ENCODE measurements at regions not wholly inside any gene's neighbourhood (a gene's known extent, or its start where the extent isn't known, plus 50 kb on each side); places are given as distances from the start of the nearest gene placed in this dataset.

DNA sequence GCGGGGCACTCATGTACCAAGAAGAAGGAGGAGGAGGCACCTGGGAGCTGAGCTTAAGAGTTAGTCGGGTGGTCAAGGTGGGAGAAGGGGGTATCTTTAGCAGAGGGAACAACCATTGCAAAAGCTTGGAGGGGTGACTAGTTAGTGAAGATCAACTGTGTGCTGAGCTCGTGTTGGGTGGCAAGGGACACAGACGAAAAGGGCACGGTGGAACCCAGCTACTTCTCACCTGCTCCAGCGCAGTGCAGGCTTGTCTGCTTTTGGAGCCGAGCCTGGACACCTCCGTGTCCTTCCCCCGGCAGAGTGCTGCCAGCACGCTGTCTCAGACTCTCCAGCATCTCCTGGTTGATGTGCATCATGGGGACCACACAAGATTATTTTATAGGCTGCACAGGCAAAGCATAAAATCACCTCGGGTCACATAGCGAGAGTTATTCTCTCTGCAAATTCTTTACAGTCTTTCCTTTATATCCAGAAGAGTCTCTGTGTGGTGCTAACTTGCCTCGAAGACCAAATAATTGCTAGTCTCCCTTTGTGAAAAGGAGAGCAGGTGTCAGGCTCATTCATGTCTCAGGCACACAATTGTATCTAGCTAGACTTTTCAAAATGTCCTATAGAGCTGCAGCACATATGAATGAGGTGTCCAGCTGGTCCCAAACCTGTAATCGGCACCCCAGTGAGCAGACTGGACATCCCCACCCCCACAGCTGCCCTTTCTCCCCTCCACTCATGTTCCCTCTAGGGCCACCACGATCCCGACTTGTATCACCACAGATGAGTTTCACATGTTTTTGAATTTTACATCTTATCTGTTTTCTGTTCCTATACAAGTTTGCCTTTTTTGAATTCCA, 123.4 kb downstream of the CEBPB start:
- no peak for ATAC-seq

DNA sequence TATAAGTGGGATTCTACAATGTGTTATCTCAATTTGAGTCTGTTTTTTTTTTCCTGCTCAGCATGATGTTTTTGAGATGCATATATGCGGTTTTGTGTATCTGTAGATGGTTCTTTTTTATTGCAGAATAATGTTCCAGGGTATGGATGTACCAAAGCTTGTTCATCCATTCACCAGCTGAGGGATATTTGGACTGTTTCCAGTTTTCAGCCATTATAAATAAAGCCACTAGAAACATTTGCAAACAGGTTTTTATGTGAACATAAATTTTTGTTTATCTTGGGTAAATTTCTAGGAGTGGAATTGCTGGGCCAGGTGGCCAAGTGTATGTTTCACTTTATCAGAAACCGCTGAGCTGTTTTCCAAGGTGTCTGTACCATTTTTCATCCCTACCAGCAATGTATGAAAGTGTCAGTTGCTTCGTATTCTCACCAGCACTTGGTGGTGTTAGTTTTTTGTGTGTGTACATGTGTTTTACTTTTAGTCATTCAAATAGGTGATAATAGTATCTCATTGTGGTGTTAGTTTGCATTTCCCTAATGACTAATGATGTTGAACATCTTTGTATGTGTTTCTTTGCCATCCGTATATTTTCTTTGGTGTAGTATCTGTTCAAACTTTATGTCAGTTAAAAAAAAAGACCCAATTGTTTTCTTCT, 124.2 kb downstream of the CEBPB start:
- no peak for ATAC-seq

DNA sequence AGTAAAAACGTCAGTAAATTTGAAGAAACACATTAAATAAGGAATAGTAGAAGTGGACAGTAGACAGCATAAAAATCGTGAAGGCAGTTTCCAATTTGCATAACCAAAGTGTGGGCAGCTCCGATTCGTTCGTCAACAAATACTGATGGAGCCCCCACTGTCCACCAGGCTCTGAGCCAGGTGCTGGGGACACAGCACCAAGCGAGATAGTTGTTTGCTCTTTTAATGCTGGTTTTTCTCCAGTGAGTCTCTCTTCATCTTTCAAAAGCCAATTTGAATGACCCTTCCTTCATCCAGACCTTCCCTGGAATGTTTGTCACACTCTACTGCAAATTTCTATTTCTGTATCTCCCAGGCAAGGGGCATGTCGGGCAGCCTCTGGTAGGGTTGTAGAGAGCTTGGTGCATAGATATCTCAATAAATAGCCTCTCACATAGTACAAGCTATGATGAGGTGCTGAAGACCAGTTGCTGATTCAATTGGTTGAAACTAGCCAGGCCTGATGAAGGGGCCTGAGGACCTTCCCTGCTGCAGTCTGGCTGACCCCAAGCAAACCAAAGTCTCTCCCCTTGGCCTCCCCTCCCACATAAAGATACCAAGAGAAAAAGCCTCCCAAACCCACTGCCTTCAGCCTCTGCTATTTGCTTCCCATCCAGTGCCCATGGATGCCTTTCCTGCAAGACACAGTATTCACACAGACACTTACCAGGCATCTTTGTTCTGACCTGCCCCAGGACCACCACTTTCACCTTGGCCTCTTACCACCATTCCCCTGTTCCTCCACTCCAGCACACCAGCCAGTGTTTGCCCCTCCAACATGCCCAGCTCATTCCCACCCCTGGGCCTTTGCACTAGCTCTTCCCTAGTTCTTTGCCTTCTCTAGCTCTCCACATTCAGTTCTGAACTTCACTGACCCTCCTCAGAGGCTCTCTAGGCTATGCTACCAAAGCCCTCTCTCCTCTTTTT, 125.2 kb downstream of the CEBPB start:
- ATAC-seq = no peak

DNA sequence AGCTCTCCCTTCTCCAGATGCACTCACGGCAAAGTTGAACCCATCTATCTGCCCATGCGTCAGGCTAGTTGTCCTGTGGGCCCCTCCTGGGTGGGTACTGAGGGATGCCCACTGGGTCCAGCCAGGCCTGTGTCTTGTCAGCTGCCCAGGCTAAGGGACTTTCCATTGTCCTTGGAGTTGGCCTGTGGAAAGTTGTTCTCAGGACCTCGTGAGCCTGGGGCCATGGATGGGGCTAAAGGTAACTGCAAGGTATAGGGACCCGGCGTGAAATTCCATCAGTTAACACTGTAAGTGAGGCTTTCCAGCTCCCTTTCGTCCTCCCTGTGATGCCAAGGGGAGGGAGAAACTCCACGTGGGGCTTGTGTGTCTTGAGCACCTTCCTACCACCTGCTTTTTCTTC, 126.5 kb downstream of the CEBPB start:
- ATAC-seq = no peak

DNA sequence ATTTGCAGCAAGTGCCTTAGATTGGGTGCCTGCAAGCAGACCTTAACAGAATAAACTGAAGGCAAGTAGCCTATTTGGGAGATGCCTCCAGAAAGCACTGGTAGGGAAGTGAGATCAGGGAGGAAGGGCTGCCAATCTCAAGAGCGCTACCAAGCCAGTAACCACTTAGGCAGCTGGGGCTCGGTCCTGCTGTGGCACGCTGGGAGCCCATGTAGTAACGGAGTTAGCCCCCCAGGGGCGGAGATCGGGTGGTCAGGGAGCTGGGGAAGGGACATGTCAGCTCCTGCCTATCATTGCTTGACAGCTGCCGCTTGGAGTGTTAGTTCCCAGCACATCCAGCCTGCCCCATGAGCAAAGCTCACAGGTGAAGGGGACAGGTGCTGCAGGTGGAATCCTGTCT, 127.0 kb downstream of the CEBPB start:
- ATAC-seq = no peak

DNA sequence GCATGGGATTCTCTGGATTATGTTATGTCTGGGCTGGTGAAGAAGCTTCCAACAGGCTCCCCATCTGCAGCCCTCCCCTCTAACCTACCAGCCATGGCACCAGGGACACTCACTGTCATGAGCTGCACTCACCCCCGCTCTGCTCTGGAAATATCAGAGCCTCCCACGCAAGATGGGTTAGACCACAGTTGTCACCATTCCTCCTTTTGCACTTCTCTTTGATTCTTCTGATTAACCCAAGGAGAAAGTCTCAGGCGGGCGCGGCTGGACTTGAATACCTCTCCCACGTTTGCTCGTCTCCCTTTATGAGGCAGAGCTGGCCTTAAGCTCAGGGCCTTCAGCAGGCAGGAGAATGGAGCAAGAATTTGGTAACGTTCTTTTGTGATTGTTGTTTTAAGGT, 128.1 kb downstream of the CEBPB start:
- no peak for ATAC-seq

DNA sequence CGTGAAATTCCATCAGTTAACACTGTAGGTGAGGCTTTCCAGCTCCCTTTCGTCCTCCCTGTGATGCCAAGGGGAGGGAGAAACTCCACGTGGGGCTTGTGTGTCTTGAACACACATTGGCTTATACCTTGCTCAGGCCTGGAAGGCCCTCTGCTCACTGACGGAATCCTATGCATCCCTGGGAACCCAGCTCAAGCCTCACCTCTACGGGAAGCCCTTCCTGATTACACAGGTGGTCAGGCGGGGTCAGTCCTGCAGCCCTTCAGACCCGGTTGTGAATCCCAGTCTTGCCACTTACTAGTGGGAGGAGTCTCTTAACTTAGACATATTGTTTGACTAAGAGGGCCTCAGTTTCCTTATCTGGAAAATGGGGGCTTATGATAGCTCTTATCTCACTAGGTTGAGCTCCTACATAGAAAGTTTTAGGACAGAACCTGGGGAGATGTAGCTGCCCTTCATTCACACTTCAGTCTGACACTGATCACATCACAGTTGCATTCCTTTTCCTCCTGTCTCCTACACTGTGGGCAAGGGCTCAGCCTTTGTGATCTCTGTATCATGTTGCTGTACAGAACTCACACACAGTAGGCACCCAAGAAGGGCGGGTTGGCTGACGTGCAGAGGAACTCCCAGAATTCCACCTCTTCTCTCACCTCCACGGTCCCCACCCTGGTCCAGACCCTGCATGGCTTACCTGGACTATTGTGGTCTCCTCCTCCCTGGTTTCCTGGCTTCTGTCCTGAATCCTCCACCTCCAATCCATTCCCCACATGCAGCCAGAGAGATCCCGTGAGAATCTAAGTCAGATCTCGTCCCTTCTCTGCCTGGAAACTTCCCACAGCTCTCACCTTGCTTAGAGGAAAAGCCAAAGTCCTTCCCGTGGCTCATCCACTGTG, 129.6 kb downstream of the CEBPB start:
- no peak for ATAC-seq

DNA sequence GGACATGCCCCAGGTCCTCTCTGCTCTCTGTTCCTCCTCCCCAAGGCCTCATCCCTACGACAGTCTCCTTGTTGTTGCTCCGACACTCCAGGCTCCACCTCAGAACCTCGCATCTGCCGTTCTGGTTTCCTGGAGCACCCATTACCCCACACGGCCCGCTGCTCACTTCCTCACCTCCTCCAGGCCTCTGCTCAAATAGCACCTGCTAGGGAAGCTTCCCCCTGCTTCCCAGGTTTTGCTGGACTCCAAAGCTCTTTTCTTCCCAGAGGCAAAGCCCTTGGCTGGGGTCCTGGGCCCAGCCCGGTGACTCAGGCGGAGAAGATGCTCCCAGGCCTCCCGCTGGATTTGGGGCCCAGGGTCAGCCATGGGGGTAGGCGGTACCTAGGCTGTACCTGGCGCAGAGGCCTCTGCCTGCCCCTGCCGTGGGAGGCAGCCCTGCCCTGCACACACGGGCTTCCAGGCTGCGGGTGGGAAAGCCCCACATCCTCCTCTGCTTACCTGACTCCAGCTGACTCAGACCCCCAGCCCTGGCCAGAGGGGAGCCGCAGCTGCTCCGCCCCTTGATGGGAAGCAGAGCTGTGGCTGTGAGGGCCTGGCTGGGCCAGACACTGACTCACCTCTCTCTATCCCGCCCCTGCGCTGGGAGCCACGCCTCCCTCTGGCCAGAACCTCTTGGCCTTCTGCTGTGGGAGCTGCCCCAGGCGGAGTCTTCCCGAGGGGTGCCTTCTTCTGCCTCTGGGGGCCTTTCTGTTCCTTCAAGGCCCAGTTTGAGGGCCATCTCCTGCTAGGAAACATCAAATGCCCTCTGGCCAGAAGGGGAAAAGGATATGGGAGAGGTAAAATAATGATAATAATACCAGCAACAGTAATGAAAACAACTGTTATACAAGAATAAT, 130.5 kb downstream of the CEBPB start:
- peak in 1 of 2 donors; percentile 46 for ATAC-seq

DNA sequence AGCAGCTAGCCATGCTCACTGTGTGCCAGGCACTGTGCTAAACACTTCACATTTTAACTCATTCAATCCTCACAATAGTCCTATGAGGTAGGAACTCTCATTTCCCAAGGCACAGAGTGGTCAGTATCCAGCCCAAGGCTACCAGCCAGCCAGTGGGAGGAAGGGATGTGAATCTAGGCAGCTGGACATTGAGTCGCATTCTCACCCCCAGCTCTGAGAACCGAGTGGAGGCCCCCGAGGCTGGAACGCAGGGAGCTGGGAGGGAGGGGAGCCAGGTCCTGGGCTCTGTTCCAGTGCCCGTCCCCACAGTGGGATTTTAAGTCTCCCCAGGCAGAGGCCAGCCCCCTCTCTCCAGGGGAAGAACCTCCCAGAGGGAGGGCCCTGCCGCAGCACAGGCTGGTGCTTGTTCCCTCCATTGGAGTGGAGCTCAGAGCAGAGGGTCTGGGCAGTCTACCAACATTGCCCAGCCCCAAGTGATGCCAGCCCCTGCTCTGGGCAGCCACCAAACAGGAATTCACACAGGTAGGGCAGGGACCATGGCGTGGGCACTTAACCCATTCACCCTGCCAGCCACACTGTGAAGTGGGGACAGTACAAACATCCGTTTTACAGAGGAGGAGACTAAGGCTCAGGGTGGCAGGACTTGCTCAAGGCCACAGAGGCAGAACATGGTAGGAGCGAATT, 131.3 kb downstream of the CEBPB start:
- no peak for ATAC-seq

DNA sequence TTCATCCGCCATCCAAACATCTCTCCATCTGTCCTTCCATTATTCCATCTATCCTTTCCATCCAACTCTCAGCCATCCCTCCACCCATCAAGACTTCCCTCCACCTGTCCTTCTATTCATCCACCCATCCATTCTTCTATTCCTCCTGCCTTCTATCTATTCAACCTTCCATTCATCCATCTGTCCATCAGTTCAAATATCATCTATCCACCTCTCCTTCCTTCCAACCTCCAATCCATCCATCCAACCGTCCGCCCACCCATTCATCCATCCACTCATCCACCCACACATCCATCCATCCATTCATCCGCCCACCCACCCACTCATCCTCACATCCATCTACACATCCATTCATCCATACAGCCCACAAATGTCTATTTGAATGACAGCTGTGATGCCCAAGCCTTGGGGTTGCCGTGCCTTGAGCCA, 132.1 kb downstream of the CEBPB start:
- ATAC-seq = no peak

DNA sequence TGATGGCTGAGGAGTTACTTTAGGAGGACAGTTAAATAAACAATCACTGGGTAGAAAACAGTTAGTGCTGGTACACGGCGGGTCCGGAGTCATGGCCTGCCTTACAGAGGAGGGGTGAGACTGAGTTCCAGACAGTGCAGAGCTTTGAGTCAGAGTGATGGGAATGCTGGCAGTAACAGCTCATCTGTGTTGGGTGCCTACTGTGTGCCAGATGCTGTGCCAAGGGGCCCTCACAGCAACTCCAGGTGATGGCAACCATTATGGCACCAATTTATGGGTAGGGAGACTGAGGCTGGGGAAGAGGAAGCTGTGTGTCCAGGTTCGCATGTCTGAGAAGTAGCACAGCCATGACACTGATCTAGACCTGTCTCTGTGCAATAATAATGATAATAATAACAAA, 132.6 kb downstream of the CEBPB start:
- ATAC-seq = no peak

DNA sequence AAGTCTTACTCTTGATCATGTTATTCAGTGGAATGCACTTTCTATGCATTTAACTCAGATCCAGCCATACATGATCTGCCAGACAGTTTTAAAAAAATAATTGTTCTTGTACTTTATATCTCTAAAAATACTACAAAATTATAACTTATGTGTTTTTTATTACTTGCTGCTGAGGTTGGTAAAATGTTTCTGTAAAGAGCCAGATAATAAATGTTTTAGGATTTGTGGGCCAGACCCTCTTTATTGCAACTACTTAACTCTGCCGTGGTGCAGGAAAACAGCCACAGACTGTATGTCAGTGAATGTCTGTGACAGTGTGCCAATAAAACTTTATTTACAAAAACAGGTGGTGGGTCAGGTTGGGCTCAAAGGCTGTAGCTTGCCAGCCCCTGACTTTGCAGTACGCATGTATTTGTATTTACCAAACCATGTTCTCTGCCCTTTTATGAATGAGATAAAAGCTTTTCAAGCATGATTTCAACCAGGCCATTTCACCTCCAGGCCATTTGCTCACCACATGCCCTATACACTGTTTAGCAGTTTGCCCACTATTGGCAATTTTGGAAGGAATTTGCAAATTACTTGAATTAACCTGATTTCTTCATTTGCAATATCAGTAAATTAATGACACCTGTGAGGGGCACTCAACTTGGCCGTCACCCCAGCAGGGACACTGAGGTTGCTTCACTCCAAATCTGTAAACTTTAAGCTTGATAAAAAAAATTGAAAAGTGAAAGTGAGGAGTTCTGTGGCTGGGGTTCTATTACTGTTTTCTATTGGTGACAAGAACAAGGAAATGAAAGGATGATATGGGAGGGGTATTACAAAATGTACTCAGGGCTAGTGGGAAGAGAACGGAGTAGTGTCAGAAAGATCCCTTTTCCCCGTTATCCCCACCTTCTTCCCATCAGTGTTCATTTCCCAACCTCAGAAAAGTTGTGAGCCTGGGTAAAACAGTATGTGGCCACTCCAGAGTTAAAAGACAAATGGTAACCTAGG, 133.4 kb downstream of the CEBPB start:
- ATAC-seq = no peak

DNA sequence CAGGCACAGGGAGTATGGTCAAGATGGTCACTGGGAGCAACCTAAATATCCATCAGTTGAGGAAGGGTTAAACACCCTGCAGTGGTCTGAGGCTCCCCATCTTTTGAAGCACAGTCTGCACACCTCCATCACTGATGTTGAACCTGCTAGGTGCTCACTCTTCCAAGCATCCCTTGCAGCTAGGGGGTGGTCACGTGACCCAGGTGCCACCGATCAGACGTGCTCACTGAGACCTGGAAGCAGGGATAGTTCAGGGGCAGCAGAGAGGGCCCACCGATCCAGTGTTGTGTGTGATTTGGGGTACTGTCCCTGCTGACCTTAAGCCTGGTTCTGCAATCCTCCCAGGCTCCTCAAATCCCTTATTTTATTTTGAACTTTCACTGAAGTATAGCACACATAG, 134.6 kb downstream of the CEBPB start:
- no peak for ATAC-seq

DNA sequence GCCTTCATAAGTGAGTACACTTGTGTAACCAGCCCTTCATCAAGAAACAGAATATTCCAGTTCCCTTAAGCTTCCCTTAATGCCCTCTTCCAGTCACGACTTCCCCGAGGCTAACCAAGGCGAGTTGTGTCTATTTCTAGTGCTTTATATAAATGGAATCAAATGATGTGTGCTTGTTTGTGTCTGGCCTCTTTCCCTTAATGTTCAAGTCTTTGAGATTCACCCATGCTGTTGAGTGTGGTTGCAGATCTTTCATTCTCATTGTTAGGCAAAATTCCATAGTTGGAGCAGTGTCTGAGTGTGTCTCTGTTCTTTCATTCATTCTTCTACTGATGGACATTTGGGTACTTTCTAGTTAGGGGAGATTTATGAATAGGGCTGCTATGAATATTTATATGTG, 135.0 kb downstream of the CEBPB start:
- ATAC-seq = no peak

DNA sequence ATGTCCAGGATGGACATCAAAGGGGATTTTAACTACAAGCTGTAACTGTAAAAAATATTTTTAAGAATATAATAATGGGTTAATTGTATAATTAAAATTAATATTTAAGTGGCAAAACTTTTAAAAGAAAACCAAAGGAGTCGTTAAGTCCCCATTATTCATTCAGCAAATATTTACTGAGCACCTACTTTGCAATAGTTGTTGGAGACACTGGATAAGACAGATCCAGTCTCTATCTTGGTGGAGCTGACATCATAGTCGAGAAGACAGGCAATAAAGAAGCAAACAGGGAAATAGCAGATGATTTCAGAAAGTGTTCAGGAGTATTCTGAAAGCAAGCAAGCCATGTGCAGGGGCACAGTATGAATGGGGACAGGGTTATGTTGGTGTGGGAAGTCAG, 137.0 kb downstream of the CEBPB start:
- no peak for ATAC-seq

DNA sequence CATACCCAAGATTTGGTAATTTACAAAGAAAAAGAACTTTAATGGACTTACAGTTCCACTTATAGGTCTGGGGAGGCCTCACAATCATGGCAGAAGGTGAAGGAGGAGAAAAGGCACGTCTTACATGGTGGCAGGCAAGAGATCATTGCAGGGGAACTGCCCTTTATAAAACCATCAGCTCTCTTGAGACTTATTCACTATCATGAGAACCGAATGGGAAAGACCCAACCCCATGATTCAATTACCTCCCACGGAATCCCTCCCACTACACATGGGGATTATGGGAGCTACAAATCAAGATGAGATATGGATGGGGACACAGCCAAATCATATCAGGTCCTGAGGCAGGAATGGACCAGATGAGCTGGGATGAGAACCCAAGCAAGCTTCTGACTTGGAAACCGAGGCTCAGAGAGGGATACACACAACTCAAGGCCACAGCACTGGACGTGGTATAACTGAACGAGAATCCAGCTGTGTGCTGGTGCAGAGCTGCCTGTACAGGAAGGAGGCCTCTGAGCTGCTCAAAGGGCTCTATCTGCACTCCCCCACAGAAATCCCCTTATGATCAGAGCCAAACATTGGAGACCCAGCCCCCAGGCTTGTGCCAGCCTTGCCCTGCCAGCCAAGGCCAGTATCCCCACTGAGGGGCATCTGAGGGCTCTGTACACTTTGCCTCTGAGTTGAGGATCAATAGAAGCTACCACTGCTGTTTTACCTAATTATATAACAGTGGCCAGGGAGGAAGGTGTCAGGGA, 137.8 kb downstream of the CEBPB start:
- ATAC-seq = no peak

DNA sequence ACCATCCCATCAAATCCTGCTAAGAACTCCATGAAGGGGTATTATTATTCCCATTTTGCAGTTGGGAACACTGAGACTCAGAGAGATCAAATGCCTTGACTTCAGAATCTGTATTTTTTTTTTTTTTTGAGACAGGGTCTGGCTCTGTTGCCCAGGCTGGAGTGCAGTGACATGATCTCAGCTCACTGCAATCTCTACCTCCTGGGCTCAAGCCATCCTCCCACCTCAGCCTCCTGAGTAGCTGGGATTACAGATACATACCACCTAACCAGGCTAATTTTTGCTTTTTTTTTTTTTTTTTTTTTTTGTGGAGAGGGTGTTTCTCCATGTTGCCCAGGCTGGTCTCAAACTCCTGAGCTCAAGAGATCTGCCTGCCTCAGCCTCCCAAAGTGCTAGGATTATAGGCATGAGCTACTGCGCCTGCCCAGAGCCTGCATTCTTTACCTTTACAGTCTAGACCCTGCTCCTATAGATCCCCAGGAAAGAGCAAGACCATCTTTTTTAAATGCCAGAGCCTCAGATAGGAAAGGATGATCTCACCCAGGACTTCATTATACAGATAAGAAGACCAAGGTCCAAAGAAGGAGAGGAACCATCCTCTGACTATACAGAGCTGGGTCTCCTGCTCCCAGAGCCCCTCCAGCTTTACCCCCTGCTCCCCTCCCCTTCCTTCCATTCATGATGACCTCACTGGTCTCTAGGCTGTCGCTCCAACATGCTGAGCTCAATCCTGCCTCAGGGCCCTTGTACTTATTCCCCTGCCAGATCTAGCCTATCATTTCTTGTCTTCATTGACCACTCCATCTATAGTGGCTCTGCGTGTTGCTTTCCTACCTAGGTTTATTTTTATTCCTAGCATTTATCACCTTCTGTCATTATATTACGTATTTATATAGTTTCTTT, 138.6 kb downstream of the CEBPB start:
- no peak for ATAC-seq

All from activated CD4-positive, CD25-positive, alpha-beta regulatory T cell treated with anti-CD3 and anti-CD28 coated beads, Interleukin-2, amount 50 U/mL, for 24 hours (primary cell).